Nephron (organoid): ENCODE measurements at regions not wholly inside any gene's neighbourhood (a gene's known extent, or its start where the extent isn't known, plus 50 kb on each side); places are given as distances from the start of the nearest gene placed in this dataset.
A peak's percentile ranks its signal among the peaks of the same experiment; 100 is the strongest.

Source experiments
- H3K27ac Mint-ChIP-seq, 3 experiments: 2 replicates each; pipeline ENCODE4 v1.8.0; 2020; ENCODE audit warnings: mixed read lengths in 3 of 3, mild to moderate bottlenecking in 2 of 3, moderate library complexity in 1 of 3
- H3K27me3 Mint-ChIP-seq: 2 replicates; pipeline ENCODE4 v1.8.0; 2021; ENCODE audit warnings: low read depth, mild to moderate bottlenecking, moderate library complexity, mixed read lengths
- H3K36me3 Mint-ChIP-seq: 2 replicates; pipeline ENCODE4 v1.8.0; 2020; ENCODE audit warnings: low read depth, mixed read lengths
- H3K4me1 Mint-ChIP-seq: 2 replicates; pipeline ENCODE4 v1.8.0; 2020; ENCODE audit warnings: mixed read lengths
- H3K4me3 Mint-ChIP-seq, 3 experiments: 2 replicates each; pipeline ENCODE4 v1.8.0; 2020; ENCODE audit warnings: mild to moderate bottlenecking in 3 of 3, mixed read lengths in 3 of 3, moderate library complexity in 2 of 3
- H3K9me3 Mint-ChIP-seq: 2 replicates; pipeline ENCODE4 v1.8.0; 2020; ENCODE audit warnings: mixed read lengths
- TF ChIP-seq, protein P1 (sequence below), 3 experiments: fragments of 200-600 bp; sonication (generic); IDR thresholded peaks; one replicate each; pipeline ENCODE4 v1.5.0; 2021; ENCODE audit warnings: antibody characterized with exemption in 3 of 3; ENCODE audit not compliant: unreplicated experiment in 3 of 3

DNA sequence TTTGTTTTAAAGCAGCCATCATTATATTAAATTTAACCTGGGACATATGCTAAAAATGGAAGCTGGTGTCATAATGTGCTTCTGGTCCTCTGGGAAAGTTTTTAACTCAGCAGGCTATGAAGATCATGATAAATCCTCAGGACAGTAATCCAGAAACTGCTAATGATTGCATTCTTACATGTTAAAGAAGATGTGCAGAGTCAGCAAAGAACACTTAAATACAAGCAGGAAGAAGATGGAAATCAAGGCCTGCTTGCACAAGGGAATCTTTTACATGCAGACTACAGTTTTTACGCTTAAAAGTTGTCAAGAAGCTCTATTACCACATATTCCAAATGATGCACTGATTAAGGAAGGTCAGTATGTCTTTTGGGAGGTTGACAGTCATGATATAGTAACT is 246.0 kb upstream of the PTPRD start:
- H3K4me3 Mint-ChIP-seq = no peak overlapping the region
- H3K27me3 Mint-ChIP-seq = no peaks in the 10 kb centered on the region
- peak overlapping the region in 2 of 3 experiments; percentile 37 to 70 for H3K27ac Mint-ChIP-seq
- no peaks in the 10 kb centered on the region for H3K4me1 Mint-ChIP-seq
- H3K9me3 Mint-ChIP-seq = no peaks in the 10 kb centered on the region
- TF ChIP-seq, protein P1, sequence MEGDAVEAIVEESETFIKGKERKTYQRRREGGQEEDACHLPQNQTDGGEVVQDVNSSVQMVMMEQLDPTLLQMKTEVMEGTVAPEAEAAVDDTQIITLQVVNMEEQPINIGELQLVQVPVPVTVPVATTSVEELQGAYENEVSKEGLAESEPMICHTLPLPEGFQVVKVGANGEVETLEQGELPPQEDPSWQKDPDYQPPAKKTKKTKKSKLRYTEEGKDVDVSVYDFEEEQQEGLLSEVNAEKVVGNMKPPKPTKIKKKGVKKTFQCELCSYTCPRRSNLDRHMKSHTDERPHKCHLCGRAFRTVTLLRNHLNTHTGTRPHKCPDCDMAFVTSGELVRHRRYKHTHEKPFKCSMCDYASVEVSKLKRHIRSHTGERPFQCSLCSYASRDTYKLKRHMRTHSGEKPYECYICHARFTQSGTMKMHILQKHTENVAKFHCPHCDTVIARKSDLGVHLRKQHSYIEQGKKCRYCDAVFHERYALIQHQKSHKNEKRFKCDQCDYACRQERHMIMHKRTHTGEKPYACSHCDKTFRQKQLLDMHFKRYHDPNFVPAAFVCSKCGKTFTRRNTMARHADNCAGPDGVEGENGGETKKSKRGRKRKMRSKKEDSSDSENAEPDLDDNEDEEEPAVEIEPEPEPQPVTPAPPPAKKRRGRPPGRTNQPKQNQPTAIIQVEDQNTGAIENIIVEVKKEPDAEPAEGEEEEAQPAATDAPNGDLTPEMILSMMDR (IDR thresholded peaks at IDR 0.05; ENCODE audit: unreplicated experiment in 3 of 3) = no peak
- no peaks in the 10 kb centered on the region for H3K36me3 Mint-ChIP-seq

DNA sequence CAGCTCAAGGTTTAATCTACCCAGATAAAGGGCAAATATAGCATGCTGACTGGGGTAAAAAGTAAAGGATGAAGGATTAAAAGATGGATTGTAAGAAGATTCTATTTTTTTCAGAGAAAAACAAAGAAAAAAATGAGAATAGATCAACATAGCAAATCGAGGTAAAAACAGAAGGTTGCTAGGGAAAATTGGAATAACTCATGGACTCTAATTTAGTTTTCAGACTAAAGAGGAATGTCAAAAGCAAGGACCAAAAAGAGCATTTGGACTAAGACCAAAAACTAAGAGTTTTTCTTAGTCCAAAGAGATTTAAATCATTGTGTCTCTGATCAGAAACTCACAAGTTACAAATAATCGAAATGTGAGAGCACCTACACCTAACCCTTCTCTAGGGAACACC is 250.7 kb upstream of the PTPRD start:
- H3K27me3 Mint-ChIP-seq = no peaks in the 10 kb centered on the region
- no peak overlapping the region for H3K4me3 Mint-ChIP-seq
- H3K9me3 Mint-ChIP-seq = no peaks in the 10 kb centered on the region
- TF ChIP-seq, protein P1 (IDR thresholded peaks at IDR 0.05; ENCODE audit: unreplicated experiment in 3 of 3) = no peak
- H3K4me1 Mint-ChIP-seq = no peaks in the 10 kb centered on the region
- no peak overlapping the region for H3K27ac Mint-ChIP-seq
- H3K36me3 Mint-ChIP-seq = no peaks in the 10 kb centered on the region

DNA sequence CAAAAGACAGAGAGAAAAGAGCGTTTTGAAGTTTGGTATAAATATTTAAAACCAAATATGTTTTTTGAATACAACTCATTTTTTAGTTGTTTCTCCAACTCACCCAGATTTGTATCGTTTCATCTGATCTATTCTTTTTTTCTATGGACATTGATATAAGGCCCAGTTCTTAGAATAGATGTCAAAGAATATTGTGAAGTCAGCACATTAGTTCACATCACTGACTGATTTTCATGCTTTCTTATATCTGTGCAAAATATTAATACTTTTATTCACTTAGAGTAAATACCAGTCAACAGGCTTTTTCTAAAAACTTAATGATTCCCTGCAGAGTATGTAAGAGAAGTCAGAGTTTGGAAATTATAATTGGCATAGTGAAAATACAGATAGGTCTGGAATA is 254.4 kb upstream of the PTPRD start:
- H3K27me3 Mint-ChIP-seq = peaks cover 4% of the 10 kb centered on the region
- H3K27ac Mint-ChIP-seq = no peak overlapping the region
- TF ChIP-seq, protein P1 (IDR thresholded peaks at IDR 0.05; ENCODE audit: unreplicated experiment in 3 of 3) = no peak
- no peaks in the 10 kb centered on the region for H3K4me1 Mint-ChIP-seq
- H3K4me3 Mint-ChIP-seq = no peak overlapping the region
- no peaks in the 10 kb centered on the region for H3K9me3 Mint-ChIP-seq
- H3K36me3 Mint-ChIP-seq = no peaks in the 10 kb centered on the region

DNA sequence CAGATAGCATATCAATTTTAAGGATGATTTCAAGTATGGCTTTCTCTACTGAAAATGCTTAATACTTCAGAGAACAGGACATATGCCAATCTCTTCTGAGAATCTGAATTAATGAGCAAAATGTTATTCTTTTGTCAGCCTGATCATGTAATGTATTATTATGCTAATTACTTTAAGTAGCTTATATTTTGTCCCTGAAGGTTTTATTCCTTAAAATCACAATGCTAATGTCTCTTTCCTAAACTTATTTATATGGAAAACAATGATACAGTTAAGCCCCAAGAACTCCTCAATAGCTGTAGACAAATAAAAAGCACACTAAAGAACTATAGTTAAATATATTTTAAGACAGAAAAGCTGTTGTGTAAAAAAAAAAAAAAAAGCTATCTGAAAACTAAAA is 256.9 kb upstream of the PTPRD start:
- H3K27ac Mint-ChIP-seq = no peak overlapping the region
- TF ChIP-seq, protein P1 (IDR thresholded peaks at IDR 0.05; ENCODE audit: unreplicated experiment in 3 of 3) = no peak
- H3K27me3 Mint-ChIP-seq = peaks cover 4% of the 10 kb centered on the region
- no peaks in the 10 kb centered on the region for H3K36me3 Mint-ChIP-seq
- H3K4me1 Mint-ChIP-seq = no peaks in the 10 kb centered on the region
- H3K4me3 Mint-ChIP-seq = no peak overlapping the region
- no peaks in the 10 kb centered on the region for H3K9me3 Mint-ChIP-seq

DNA sequence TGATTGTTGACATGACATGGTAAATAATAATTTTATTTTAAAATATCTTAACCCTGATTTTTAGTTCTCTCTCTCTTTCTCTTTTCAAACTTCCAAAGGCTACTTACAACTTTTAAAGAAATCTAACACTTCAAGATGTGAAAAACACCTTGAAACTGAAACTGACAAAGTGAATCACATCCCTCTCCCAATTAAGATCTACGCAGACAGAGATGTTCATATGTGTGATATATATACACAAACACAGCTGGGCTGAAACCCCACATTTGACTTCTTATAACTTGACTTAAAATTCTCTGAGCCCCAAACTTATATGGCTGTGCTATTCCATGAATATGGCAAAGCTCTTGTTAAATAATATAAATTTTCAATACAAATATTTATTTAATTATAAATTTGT is 261.2 kb upstream of the PTPRD start:
- TF ChIP-seq, protein P1 (IDR thresholded peaks at IDR 0.05; ENCODE audit: unreplicated experiment in 3 of 3) = no peak
- H3K36me3 Mint-ChIP-seq = no peaks in the 10 kb centered on the region
- peaks cover under 1% of the 10 kb centered on the region for H3K27me3 Mint-ChIP-seq
- H3K4me3 Mint-ChIP-seq = no peak overlapping the region
- no peaks in the 10 kb centered on the region for H3K9me3 Mint-ChIP-seq
- no peak overlapping the region for H3K27ac Mint-ChIP-seq
- no peaks in the 10 kb centered on the region for H3K4me1 Mint-ChIP-seq

DNA sequence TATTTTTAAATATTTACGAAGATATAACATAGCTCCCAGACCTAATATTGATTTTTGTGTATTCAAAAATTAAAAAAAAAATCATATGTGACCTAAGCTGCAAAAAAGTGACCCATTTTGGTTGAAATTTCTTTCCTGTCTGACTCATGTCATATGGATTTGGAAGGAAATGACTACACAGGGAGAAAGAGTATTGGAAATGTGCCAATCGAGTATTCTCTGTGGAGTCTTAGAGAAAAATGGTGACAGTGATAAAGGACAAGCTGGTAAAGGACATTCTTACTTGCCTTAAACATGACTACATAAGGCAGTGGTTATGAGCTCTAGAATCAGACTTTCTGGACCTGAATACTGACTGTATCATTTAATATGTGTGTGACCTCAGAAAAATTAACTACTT is 262.9 kb upstream of the PTPRD start:
- Mint-ChIP-seq H3K27ac (no peak overlapping the region), H3K27me3 (no peaks in the 10 kb centered on the region), H3K9me3 (no peaks in the 10 kb centered on the region), H3K4me1 (no peaks in the 10 kb centered on the region), H3K4me3 (no peak overlapping the region), H3K36me3 (no peaks in the 10 kb centered on the region)
- TF ChIP-seq, protein P1 (IDR thresholded peaks at IDR 0.05; ENCODE audit: unreplicated experiment in 3 of 3) = no peak
